ENCODE measurements at regions not wholly inside any gene's neighbourhood (a gene's known extent, or its start where the extent isn't known, plus 50 kb on each side); places are given as distances from the start of the nearest gene placed in this dataset.

- H3K4me3 ChIP-seq (ENCODE audit: low read depth, low read length), result no peak overlapping the region
- no peak for DNase-seq (ENCODE audit: low read depth)
- TF ChIP-seq, protein P1, sequence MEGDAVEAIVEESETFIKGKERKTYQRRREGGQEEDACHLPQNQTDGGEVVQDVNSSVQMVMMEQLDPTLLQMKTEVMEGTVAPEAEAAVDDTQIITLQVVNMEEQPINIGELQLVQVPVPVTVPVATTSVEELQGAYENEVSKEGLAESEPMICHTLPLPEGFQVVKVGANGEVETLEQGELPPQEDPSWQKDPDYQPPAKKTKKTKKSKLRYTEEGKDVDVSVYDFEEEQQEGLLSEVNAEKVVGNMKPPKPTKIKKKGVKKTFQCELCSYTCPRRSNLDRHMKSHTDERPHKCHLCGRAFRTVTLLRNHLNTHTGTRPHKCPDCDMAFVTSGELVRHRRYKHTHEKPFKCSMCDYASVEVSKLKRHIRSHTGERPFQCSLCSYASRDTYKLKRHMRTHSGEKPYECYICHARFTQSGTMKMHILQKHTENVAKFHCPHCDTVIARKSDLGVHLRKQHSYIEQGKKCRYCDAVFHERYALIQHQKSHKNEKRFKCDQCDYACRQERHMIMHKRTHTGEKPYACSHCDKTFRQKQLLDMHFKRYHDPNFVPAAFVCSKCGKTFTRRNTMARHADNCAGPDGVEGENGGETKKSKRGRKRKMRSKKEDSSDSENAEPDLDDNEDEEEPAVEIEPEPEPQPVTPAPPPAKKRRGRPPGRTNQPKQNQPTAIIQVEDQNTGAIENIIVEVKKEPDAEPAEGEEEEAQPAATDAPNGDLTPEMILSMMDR (conservative IDR thresholded peaks at IDR 0.05; ENCODE audit: low read depth, low read length), result no peak
These were observed 550.7 kb downstream of the RNF144A start for GRCh38 chr2:7467782-7468447.

- TF ChIP-seq, protein P1 (conservative IDR thresholded peaks at IDR 0.05; ENCODE audit: low read depth, low read length), result no peak
- H3K4me3 ChIP-seq (ENCODE audit: low read depth, low read length), result no peak overlapping the region
- no peak for DNase-seq (ENCODE audit: low read depth)
These were observed 551.2 kb downstream of the RNF144A start for GRCh38 chr2:7468448-7468828.

GRCh38 chr2:7468955-7469354 is 551.7 kb downstream of the RNF144A start:
- no peak overlapping the region for H3K4me3 ChIP-seq (ENCODE audit: low read depth, low read length)
- TF ChIP-seq, protein P1 (conservative IDR thresholded peaks at IDR 0.05; ENCODE audit: low read depth, low read length), result no peak
- no peak for DNase-seq (ENCODE audit: low read depth)

GRCh38 chr2:7471185-7471584 is 554.0 kb downstream of the RNF144A start:
- TF ChIP-seq, protein P1 (conservative IDR thresholded peaks at IDR 0.05; ENCODE audit: low read depth, low read length), result no peak
- no peak overlapping the region for H3K4me3 ChIP-seq (ENCODE audit: low read depth, low read length)
- DNase-seq (ENCODE audit: low read depth), result no peak

- H3K4me3 ChIP-seq (ENCODE audit: low read depth, low read length), result no peak overlapping the region
- DNase-seq (ENCODE audit: low read depth), result no peak
- TF ChIP-seq, protein P1 (conservative IDR thresholded peaks at IDR 0.05; ENCODE audit: low read depth, low read length), result no peak
These were observed 555.3 kb downstream of the RNF144A start for GRCh38 chr2:7472465-7472864.

DNA sequence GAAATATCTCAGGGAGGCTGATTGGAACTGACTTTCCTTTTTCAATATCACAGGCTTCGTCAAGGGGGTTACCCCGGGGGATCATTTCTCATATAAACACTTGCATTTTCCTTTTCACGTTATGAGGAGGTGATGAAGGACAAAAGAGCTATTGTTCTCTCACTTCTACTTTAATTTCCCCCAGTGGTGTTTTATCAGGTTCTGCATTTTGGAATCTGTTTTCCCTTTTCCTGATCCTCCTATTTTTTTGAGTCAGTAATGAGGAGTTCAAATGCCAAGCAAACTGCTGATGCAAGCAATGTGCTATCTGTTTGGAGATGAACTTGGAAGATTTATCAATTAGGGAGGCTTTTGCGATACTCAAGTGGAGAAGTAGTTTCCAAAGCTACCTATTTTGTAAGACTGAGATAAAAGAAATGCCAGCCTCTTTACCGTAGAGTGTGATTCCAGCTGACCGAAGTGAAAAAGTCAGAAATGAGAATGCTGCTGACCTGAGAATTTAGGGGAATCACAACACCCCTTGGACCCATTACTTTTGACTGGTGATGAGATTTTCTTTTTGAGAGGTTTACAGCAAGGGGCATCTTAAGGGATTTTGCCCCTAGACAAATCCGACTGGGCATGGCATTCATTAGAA is 556.0 kb downstream of the RNF144A start:
- TF ChIP-seq, protein P1 (conservative IDR thresholded peaks at IDR 0.05; ENCODE audit: low read depth, low read length), result no peak
- no peak overlapping the region for H3K4me3 ChIP-seq (ENCODE audit: low read depth, low read length)
- DNase-seq (ENCODE audit: low read depth), result no peak

GRCh38 chr2:7476371-7476770 is 559.2 kb downstream of the RNF144A start:
- TF ChIP-seq, protein P1 (conservative IDR thresholded peaks at IDR 0.05; ENCODE audit: low read depth, low read length), result no peak
- no peak for DNase-seq (ENCODE audit: low read depth)
- H3K4me3 ChIP-seq (ENCODE audit: low read depth, low read length), result no peak overlapping the region

Data from epithelial cell of proximal tubule (primary cell).